Vagina (tissue), 2 donors: ENCODE measurements at regions not wholly inside any gene's neighbourhood (a gene's known extent, or its start where the extent isn't known, plus 50 kb on each side); places are given as distances from the start of the nearest gene placed in this dataset.

Source experiments
- DNase-seq, 2 donors: peaks; one replicate each; pipeline ENCODE4 v3.0.0-alpha.2; 2017; ENCODE audit errors: extremely low spot score in 2 of 2
- H3K27ac ChIP-seq: fragments of 200-600 bp; sonication (generic); one replicate; pipeline ENCODE4 v1.5.1; 2019
- H3K27me3 ChIP-seq: fragments of 200-600 bp; sonication (generic); one replicate; pipeline ENCODE4 v1.5.1; 2019
- H3K36me3 ChIP-seq, 2 donors: fragments of 200-600 bp; sonication (generic); one replicate each; pipeline ENCODE4 v1.5.1; 2017 to 2019
- H3K4me1 ChIP-seq: fragments of 200-600 bp; sonication (generic); one replicate; pipeline ENCODE4 v1.5.1; 2019
- H3K4me3 ChIP-seq, 2 donors: fragments of 200-600 bp; sonication (generic); 1 replicate in 1 of 2; 2 replicates in 1 of 2; pipeline ENCODE4 v1.5.1; 2016 to 2019
- H3K9me3 ChIP-seq: fragments of 200-600 bp; sonication (generic); one replicate; pipeline ENCODE4 v1.5.1; 2019
- CTCF ChIP-seq, 3 experiments: fragments of 450-650 bp in 2 of 3; fragments of 200-600 bp in 1 of 3; sonication (generic) in 1 of 3; IDR thresholded peaks; one replicate each; pipeline ENCODE4 v1.5.1; 2017 to 2019; ENCODE audit warnings: antibody characterized with exemption in 3 of 3, mild to moderate bottlenecking in 2 of 3, moderate library complexity in 2 of 3
- POLR2A ChIP-seq, 2 donors: fragments of 450-650 bp; IDR thresholded peaks; one replicate each; pipeline ENCODE4 v1.6.1; 2017; ENCODE audit warnings: antibody characterized with exemption in 2 of 2, mild to moderate bottlenecking in 2 of 2, moderate library complexity in 2 of 2
- POLR2AphosphoS5 ChIP-seq, 2 donors: sonication (generic); formaldehyde crosslinking; IDR thresholded peaks; one replicate each; pipeline ENCODE4 v1.9.0; 2017; ENCODE audit warnings: antibody characterized with exemption in 2 of 2, mild to moderate bottlenecking in 2 of 2, low read depth in 1 of 2; ENCODE audit not compliant: insufficient read depth in 1 of 2
- intact Hi-C: fragments of 100-400 bp; cut with DNase I; formaldehyde crosslinking; loops from one replicate; pipeline ENCODE4 v1.15.1; 2023

GRCh38 chr15:47367726-47368390 lies 349.4 kb upstream of the SEMA6D start:
- Histone ChIP-seq H3K4me1 (no peaks in the 10 kb centered on the region), H3K4me3 (no peak overlapping the region), H3K36me3 (no peaks in the 10 kb centered on the region), H3K27me3 (no peaks in the 10 kb centered on the region), H3K27ac (no peak overlapping the region), H3K9me3 (no peaks in the 10 kb centered on the region)
- no peak for DNase-seq
- intact Hi-C loops = no loop called here
- TF ChIP-seq POLR2AphosphoS5 (IDR thresholded peaks at IDR 0.05; ENCODE audit: insufficient read depth in 1 of 2, low read depth in 1 of 2) (no peak), CTCF (IDR thresholded peaks at IDR 0.05) (no peak), POLR2A (IDR thresholded peaks at IDR 0.05) (no peak)

GRCh38 chr15:47371939-47372338 lies 345.4 kb upstream of the SEMA6D start:
- Histone ChIP-seq H3K27ac (no peak overlapping the region), H3K36me3 (no peaks in the 10 kb centered on the region), H3K4me3 (no peak overlapping the region)

GRCh38 chr15:47374222-47374621 lies 343.1 kb upstream of the SEMA6D start:
- Histone ChIP-seq H3K36me3 (no peaks in the 10 kb centered on the region), H3K27ac (no peak overlapping the region), H3K4me3 (no peak overlapping the region), H3K9me3 (no peaks in the 10 kb centered on the region), H3K27me3 (no peaks in the 10 kb centered on the region), H3K4me1 (no peaks in the 10 kb centered on the region)
- no peak for TF ChIP-seq POLR2A (IDR thresholded peaks at IDR 0.05)
- TF ChIP-seq POLR2AphosphoS5 (IDR thresholded peaks at IDR 0.05; ENCODE audit: insufficient read depth in 1 of 2, low read depth in 1 of 2) = no peak
- no peak for TF ChIP-seq CTCF (IDR thresholded peaks at IDR 0.05)
- no peak for DNase-seq
- intact Hi-C loops = no loop called here

More at GRCh38 chr15:47371939-47372338, 345.4 kb upstream of the SEMA6D start:
- TF ChIP-seq POLR2A (IDR thresholded peaks at IDR 0.05) (no peak), CTCF (IDR thresholded peaks at IDR 0.05) (no peak), POLR2AphosphoS5 (IDR thresholded peaks at IDR 0.05; ENCODE audit: insufficient read depth in 1 of 2, low read depth in 1 of 2) (no peak)
- no peak for DNase-seq
- Histone ChIP-seq H3K9me3 (no peaks in the 10 kb centered on the region), H3K27me3 (no peaks in the 10 kb centered on the region), H3K4me1 (no peaks in the 10 kb centered on the region)
- intact Hi-C loops = no loop called here

- Histone ChIP-seq H3K27ac (no peak overlapping the region), H3K36me3 (no peaks in the 10 kb centered on the region), H3K4me1 (no peaks in the 10 kb centered on the region), H3K4me3 (no peak overlapping the region), H3K9me3 (no peaks in the 10 kb centered on the region), H3K27me3 (no peaks in the 10 kb centered on the region)
- intact Hi-C loops = no loop called here
- no peak for DNase-seq
- no peak for TF ChIP-seq POLR2AphosphoS5 (IDR thresholded peaks at IDR 0.05; ENCODE audit: insufficient read depth in 1 of 2, low read depth in 1 of 2)
- no peak for TF ChIP-seq POLR2A (IDR thresholded peaks at IDR 0.05)
- TF ChIP-seq CTCF (IDR thresholded peaks at IDR 0.05) = no peak
These were observed 341.1 kb upstream of the SEMA6D start for GRCh38 chr15:47376190-47376589.

GRCh38 chr15:47377465-47377864 lies 339.8 kb upstream of the SEMA6D start:
- Histone ChIP-seq H3K4me3 (no peak overlapping the region), H3K27ac (no peak overlapping the region), H3K4me1 (no peaks in the 10 kb centered on the region), H3K36me3 (no peaks in the 10 kb centered on the region), H3K27me3 (no peaks in the 10 kb centered on the region), H3K9me3 (no peaks in the 10 kb centered on the region)
- no peak for TF ChIP-seq POLR2AphosphoS5 (IDR thresholded peaks at IDR 0.05; ENCODE audit: insufficient read depth in 1 of 2, low read depth in 1 of 2)
- TF ChIP-seq CTCF (IDR thresholded peaks at IDR 0.05) = no peak
- no peak for TF ChIP-seq POLR2A (IDR thresholded peaks at IDR 0.05)
- intact Hi-C loops = no loop called here
- no peak for DNase-seq
